Immature natural killer cell (primary cell): ENCODE measurements at regions not wholly inside any gene's neighbourhood (a gene's known extent, or its start where the extent isn't known, plus 50 kb on each side); places are given as distances from the start of the nearest gene placed in this dataset.

Experiments
- DNase-seq, 3 donors: peaks; one replicate each; pipeline ENCODE4 v3.0.0; 2022; ENCODE audit warnings: mixed read lengths in 1 of 3
- H3K27ac Mint-ChIP-seq, 6 donors: one replicate each; pipeline ENCODE4 v1.8.0; 2020; ENCODE audit warnings: mixed read lengths in 6 of 6, mild to moderate bottlenecking in 5 of 6, inconsistent platforms in 4 of 6, moderate library complexity in 3 of 6
- H3K27me3 Mint-ChIP-seq, 3 donors: one replicate each; pipeline ENCODE4 v1.8.0; 2020 to 2021; ENCODE audit warnings: low read depth in 3 of 3, mild to moderate bottlenecking in 3 of 3, mixed read lengths in 3 of 3, moderate library complexity in 3 of 3, inconsistent platforms in 1 of 3
- H3K36me3 Mint-ChIP-seq, 3 donors: one replicate each; pipeline ENCODE4 v1.8.0; 2020; ENCODE audit warnings: mixed read lengths in 3 of 3, inconsistent platforms in 2 of 3, mild to moderate bottlenecking in 2 of 3
- H3K4me1 Mint-ChIP-seq, 2 donors: one replicate each; pipeline ENCODE4 v1.8.0; 2020; ENCODE audit warnings: inconsistent platforms in 2 of 2, mild to moderate bottlenecking in 2 of 2, mixed read lengths in 2 of 2, moderate library complexity in 1 of 2
- H3K4me3 Mint-ChIP-seq, 5 donors: one replicate each; pipeline ENCODE4 v1.8.0; 2020; ENCODE audit warnings: mild to moderate bottlenecking in 5 of 5, mixed read lengths in 5 of 5, inconsistent platforms in 3 of 5, moderate library complexity in 3 of 5
- H3K9me3 Mint-ChIP-seq, 6 donors: one replicate each; pipeline ENCODE4 v1.8.0; 2020; ENCODE audit warnings: mild to moderate bottlenecking in 6 of 6, mixed read lengths in 6 of 6, inconsistent platforms in 4 of 6, moderate library complexity in 3 of 6

- Mint-ChIP-seq H3K4me3 (no peak overlapping the region), H3K9me3 (peaks cover 0 to 5% (median 0%) of the 10 kb centered on the region in 6 donors), H3K27me3 (peaks cover 2 to 3% (median 3%) of the 10 kb centered on the region in 3 donors), H3K4me1 (no peaks in the 10 kb centered on the region), H3K36me3 (no peaks in the 10 kb centered on the region), H3K27ac (no peak overlapping the region)
- DNase-seq = no peak
These were observed 62.8 kb upstream of the HS3ST2 start for GRCh38 chr16:22751104-22751667.

- H3K4me1 Mint-ChIP-seq = no peaks in the 10 kb centered on the region
- no peak overlapping the region for H3K27ac Mint-ChIP-seq
- H3K27me3 Mint-ChIP-seq = peaks cover 0 to 3% (median 2%) of the 10 kb centered on the region in 3 donors
- no peak overlapping the region for H3K4me3 Mint-ChIP-seq
- peaks cover 0 to 5% (median 0%) of the 10 kb centered on the region in 6 donors for H3K9me3 Mint-ChIP-seq
- no peak for DNase-seq
- H3K36me3 Mint-ChIP-seq = no peaks in the 10 kb centered on the region
These were observed 62.3 kb upstream of the HS3ST2 start for GRCh38 chr16:22751685-22752084.

GRCh38 chr16:22753451-22753850 is 60.5 kb upstream of the HS3ST2 start:
- no peak overlapping the region for H3K27ac Mint-ChIP-seq
- DNase-seq = no peak
- H3K4me1 Mint-ChIP-seq = no peaks in the 10 kb centered on the region
- H3K4me3 Mint-ChIP-seq = no peak overlapping the region
- no peaks in the 10 kb centered on the region for H3K9me3 Mint-ChIP-seq
- H3K36me3 Mint-ChIP-seq = peaks cover 0 to 7% (median 0%) of the 10 kb centered on the region in 3 donors
- peaks cover 0 to 5% (median 2%) of the 10 kb centered on the region in 3 donors for H3K27me3 Mint-ChIP-seq

- Mint-ChIP-seq H3K4me3 (no peak overlapping the region), H3K27me3 (peaks cover 0 to 5% (median 3%) of the 10 kb centered on the region in 3 donors), H3K4me1 (no peaks in the 10 kb centered on the region), H3K27ac (no peak overlapping the region), H3K9me3 (no peaks in the 10 kb centered on the region), H3K36me3 (peaks cover 0 to 9% (median 0%) of the 10 kb centered on the region in 3 donors)
- no peak for DNase-seq
These were observed 59.4 kb upstream of the HS3ST2 start for GRCh38 chr16:22754577-22754976.

GRCh38 chr16:22757202-22757601 is 56.8 kb upstream of the HS3ST2 start:
- Mint-ChIP-seq H3K27me3 (peaks cover 0 to 7% (median 5%) of the 10 kb centered on the region in 3 donors), H3K9me3 (peaks cover 0 to 1% (median 0%) of the 10 kb centered on the region in 6 donors), H3K27ac (no peak overlapping the region), H3K36me3 (peaks cover 0 to 9% (median 0%) of the 10 kb centered on the region in 3 donors), H3K4me3 (no peak overlapping the region), H3K4me1 (no peaks in the 10 kb centered on the region)
- no peak for DNase-seq

GRCh38 chr16:22762486-22762885 is 51.5 kb upstream of the HS3ST2 start:
- peaks cover 0 to 1% (median 0%) of the 10 kb centered on the region in 6 donors for H3K9me3 Mint-ChIP-seq
- H3K4me3 Mint-ChIP-seq = no peak overlapping the region
- peaks cover 0 to 9% (median 0%) of the 10 kb centered on the region in 3 donors for H3K36me3 Mint-ChIP-seq
- H3K27ac Mint-ChIP-seq = no peak overlapping the region
- no peak for DNase-seq
- H3K4me1 Mint-ChIP-seq = no peaks in the 10 kb centered on the region
- H3K27me3 Mint-ChIP-seq = peaks cover 0 to 9% (median 6%) of the 10 kb centered on the region in 3 donors

GRCh38 chr16:22763437-22764080 is 50.4 kb upstream of the HS3ST2 start:
- Mint-ChIP-seq H3K36me3 (peaks cover 0 to under 1% (median 0%) of the 10 kb centered on the region in 3 donors), H3K4me1 (no peaks in the 10 kb centered on the region), H3K9me3 (peaks cover 0 to 1% (median 0%) of the 10 kb centered on the region in 6 donors), H3K4me3 (no peak overlapping the region), H3K27me3 (peaks cover 0 to 10% (median 3%) of the 10 kb centered on the region in 3 donors), H3K27ac (no peak overlapping the region)
- DNase-seq = no peak
